ENCODE measurements at regions not wholly inside any gene's neighbourhood (a gene's known extent, or its start where the extent isn't known, plus 50 kb on each side); places are given as distances from the start of the nearest gene placed in this dataset.
"Not testable (repeated sequence)": the region's sequence is repeated elsewhere in the genome, so short reads cannot be mapped to it uniquely, and the experiment has no call there.

DNA sequence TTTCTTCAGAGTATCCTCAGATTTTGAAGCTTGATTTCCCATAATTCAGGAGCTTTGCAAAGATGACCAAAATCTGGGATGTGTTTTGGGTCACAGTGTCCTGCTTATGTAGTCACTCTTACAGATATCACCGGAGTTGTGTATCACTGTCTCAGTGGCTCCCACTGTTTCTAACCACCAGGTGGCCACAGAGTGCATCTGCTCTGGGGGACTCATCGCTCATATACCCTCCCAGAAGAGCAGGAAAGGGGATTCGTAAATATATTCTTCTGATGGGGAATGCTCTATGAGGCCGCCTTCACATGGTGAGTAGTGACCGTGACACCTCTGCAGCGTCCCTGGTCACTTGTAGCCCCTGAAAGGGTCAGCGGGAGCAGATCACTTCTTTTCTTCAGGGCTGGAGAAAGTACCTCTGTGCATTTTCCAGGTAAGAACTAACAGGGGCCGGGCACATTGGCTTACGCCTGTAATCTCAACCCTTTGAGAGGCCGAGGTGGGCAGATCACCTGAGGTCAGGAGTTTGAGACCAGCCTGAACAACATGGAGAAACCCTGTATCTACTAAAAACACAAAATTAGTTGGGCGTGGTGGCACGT lies 249.4 kb upstream of the NOTCH2NLA start:
- TF ChIP-seq, protein P1, sequence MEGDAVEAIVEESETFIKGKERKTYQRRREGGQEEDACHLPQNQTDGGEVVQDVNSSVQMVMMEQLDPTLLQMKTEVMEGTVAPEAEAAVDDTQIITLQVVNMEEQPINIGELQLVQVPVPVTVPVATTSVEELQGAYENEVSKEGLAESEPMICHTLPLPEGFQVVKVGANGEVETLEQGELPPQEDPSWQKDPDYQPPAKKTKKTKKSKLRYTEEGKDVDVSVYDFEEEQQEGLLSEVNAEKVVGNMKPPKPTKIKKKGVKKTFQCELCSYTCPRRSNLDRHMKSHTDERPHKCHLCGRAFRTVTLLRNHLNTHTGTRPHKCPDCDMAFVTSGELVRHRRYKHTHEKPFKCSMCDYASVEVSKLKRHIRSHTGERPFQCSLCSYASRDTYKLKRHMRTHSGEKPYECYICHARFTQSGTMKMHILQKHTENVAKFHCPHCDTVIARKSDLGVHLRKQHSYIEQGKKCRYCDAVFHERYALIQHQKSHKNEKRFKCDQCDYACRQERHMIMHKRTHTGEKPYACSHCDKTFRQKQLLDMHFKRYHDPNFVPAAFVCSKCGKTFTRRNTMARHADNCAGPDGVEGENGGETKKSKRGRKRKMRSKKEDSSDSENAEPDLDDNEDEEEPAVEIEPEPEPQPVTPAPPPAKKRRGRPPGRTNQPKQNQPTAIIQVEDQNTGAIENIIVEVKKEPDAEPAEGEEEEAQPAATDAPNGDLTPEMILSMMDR (IDR thresholded peaks at IDR 0.05): peak; percentile 79
- not testable (repeated sequence) for TF ChIP-seq POLR2AphosphoS5, TCF7L2 (IDR thresholded peaks at IDR 0.05; ENCODE audit: low read depth, low read length)
- TF ChIP-seq, protein P2, sequence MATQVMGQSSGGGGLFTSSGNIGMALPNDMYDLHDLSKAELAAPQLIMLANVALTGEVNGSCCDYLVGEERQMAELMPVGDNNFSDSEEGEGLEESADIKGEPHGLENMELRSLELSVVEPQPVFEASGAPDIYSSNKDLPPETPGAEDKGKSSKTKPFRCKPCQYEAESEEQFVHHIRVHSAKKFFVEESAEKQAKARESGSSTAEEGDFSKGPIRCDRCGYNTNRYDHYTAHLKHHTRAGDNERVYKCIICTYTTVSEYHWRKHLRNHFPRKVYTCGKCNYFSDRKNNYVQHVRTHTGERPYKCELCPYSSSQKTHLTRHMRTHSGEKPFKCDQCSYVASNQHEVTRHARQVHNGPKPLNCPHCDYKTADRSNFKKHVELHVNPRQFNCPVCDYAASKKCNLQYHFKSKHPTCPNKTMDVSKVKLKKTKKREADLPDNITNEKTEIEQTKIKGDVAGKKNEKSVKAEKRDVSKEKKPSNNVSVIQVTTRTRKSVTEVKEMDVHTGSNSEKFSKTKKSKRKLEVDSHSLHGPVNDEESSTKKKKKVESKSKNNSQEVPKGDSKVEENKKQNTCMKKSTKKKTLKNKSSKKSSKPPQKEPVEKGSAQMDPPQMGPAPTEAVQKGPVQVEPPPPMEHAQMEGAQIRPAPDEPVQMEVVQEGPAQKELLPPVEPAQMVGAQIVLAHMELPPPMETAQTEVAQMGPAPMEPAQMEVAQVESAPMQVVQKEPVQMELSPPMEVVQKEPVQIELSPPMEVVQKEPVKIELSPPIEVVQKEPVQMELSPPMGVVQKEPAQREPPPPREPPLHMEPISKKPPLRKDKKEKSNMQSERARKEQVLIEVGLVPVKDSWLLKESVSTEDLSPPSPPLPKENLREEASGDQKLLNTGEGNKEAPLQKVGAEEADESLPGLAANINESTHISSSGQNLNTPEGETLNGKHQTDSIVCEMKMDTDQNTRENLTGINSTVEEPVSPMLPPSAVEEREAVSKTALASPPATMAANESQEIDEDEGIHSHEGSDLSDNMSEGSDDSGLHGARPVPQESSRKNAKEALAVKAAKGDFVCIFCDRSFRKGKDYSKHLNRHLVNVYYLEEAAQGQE (IDR thresholded peaks at IDR 0.05; ENCODE audit: insufficient read depth in 1 of 2, low read depth in 2 of 2, low read length in 1 of 2): not testable (repeated sequence)
